SK-N-SH treated with all-trans-retinoic acid at 6 μM for 48 hours (cell line): ENCODE measurements at regions not wholly inside any gene's neighbourhood (a gene's known extent, or its start where the extent isn't known, plus 50 kb on each side); places are given as distances from the start of the nearest gene placed in this dataset.

Source experiments
- BACH2 ChIP-seq: fragments of 250-450 bp; sonication (Bioruptor Pico); IDR thresholded peaks from 2 replicates; pipeline ENCODE4 v1.9.0; 2021; ENCODE audit warnings: mild to moderate bottlenecking, borderline replicate concordance
- CREB5 ChIP-seq: fragments of 250-450 bp; sonication (Bioruptor Pico); IDR thresholded peaks from 2 replicates; pipeline ENCODE4 v1.5.1; 2020; ENCODE audit warnings: low read depth, mild to moderate bottlenecking, moderate library complexity
- CSRNP3 ChIP-seq: fragments of 250-450 bp; sonication (Bioruptor Pico); IDR thresholded peaks from 2 replicates; pipeline ENCODE4 v1.5.1; 2021; ENCODE audit warnings: mild to moderate bottlenecking, moderate library complexity
- OSR1 ChIP-seq: fragments of 250-450 bp; sonication (Bioruptor Pico); IDR thresholded peaks from 2 replicates; pipeline ENCODE4 v1.8.0; 2022; ENCODE audit warnings: moderate library complexity, mild to moderate bottlenecking, inconsistent platforms
- PATZ1 ChIP-seq: fragments of 250-450 bp; sonication (Bioruptor Pico); IDR thresholded peaks from 2 replicates; pipeline ENCODE4 v1.8.0; 2020; ENCODE audit warnings: mild to moderate bottlenecking, moderate library complexity, borderline replicate concordance
- RARB ChIP-seq: fragments of 250-450 bp; sonication (Bioruptor Pico); IDR thresholded peaks from 2 replicates; pipeline ENCODE4 v1.8.0; 2021; ENCODE audit warnings: mild to moderate bottlenecking, moderate library complexity
- SNAI2 ChIP-seq: fragments of 250-450 bp; sonication (Bioruptor Pico); IDR thresholded peaks from 2 replicates; pipeline ENCODE4 v1.5.0; 2020; ENCODE audit warnings: mild to moderate bottlenecking, moderate library complexity
- TOX ChIP-seq: fragments of 250-450 bp; sonication (Bioruptor Pico); IDR thresholded peaks from 2 replicates; pipeline ENCODE4 v1.8.0; 2021; ENCODE audit warnings: mild to moderate bottlenecking, moderate library complexity, borderline replicate concordance
- ZFP3 ChIP-seq: fragments of 250-450 bp; sonication (Bioruptor Pico); IDR thresholded peaks from 2 replicates; pipeline ENCODE4 v1.5.0; 2020; ENCODE audit warnings: mild to moderate bottlenecking, moderate library complexity
- ZFP30 ChIP-seq: fragments of 450-650 bp; formaldehyde crosslinking; IDR thresholded peaks from 2 replicates; pipeline ENCODE4 v1.5.0; 2022; ENCODE audit warnings: mild to moderate bottlenecking, moderate library complexity
- ZNF8 ChIP-seq: fragments of 450-650 bp; formaldehyde crosslinking; IDR thresholded peaks from 2 replicates; pipeline ENCODE4 v1.5.0; 2020; ENCODE audit warnings: mild to moderate bottlenecking, moderate library complexity

- TF ChIP-seq PATZ1 (no peak), CSRNP3 (CRISPR knock-in tag) (no peak), OSR1 (CRISPR knock-in tag) (no peak), BACH2 (CRISPR knock-in tag) (no peak), CREB5 (CRISPR knock-in tag) (no peak), SNAI2 (CRISPR knock-in tag) (no peak), ZFP30 (CRISPR knock-in tag) (no peak), TOX (CRISPR knock-in tag) (no peak), ZNF8 (CRISPR knock-in tag) (no peak), ZFP3 (CRISPR knock-in tag) (no peak), RARB (CRISPR knock-in tag) (no peak)
Observed at GRCh38 chr16:13629704-13630103, 290.2 kb upstream of the ERCC4 start.
